Cardiac muscle cell (in vitro differentiated cells and primary cell): ENCODE measurements at regions not wholly inside any gene's neighbourhood (a gene's known extent, or its start where the extent isn't known, plus 50 kb on each side); places are given as distances from the start of the nearest gene placed in this dataset.

Experiments
- DNase-seq, 2 donors: peaks; one replicate each; pipeline versions ENCODE4 v3.0.0 to v3.0.0-alpha.2; 2010 to 2017; ENCODE audit warnings: low read depth in 1 of 2, low spot score in 1 of 2
- H3K27ac ChIP-seq: fragments of 200-600 bp; sonication (generic); 2 replicates; pipeline ENCODE4 v1.5.1; 2016
- H3K27me3 ChIP-seq: fragments of 200-600 bp; sonication (generic); 2 replicates; pipeline ENCODE4 v1.6.0; 2016; ENCODE audit warnings: control low read depth
- H3K36me3 ChIP-seq: fragments of 200-600 bp; sonication (generic); 2 replicates; pipeline ENCODE4 v1.5.1; 2016; ENCODE audit warnings: control low read depth
- H3K4me1 ChIP-seq: fragments of 200-600 bp; sonication (generic); 2 replicates; pipeline ENCODE4 v1.8.1; 2017; ENCODE audit warnings: low read depth, mild to moderate bottlenecking, mixed run types
- H3K4me3 ChIP-seq: fragments of 200-600 bp; sonication (generic); 2 replicates; pipeline ENCODE4 v1.5.1; 2016; ENCODE audit warnings: mild to moderate bottlenecking
- H3K9me3 ChIP-seq: fragments of 200-600 bp; sonication (generic); 2 replicates; pipeline ENCODE4 v1.5.1; 2017; ENCODE audit warnings: low read depth, mild to moderate bottlenecking, control low read depth
- CTCF ChIP-seq: IDR thresholded peaks from 2 replicates; pipeline ENCODE4 v1.5.1; 2012; ENCODE audit warnings: low read depth, mild to moderate bottlenecking, low read length

- H3K4me3 ChIP-seq = no peak overlapping the region
- no peak for TF ChIP-seq CTCF
- H3K27ac ChIP-seq = no peak overlapping the region
- H3K9me3 ChIP-seq = no peaks in the 10 kb centered on the region
- H3K27me3 ChIP-seq = no peaks in the 10 kb centered on the region
- no peak for DNase-seq
- H3K36me3 ChIP-seq = no peaks in the 10 kb centered on the region
- H3K4me1 ChIP-seq = no peaks in the 10 kb centered on the region
Observed at GRCh38 chr2:128390991-128391630, 72.4 kb upstream of the HS6ST1 start.

- no peaks in the 10 kb centered on the region for H3K27me3 ChIP-seq
- H3K9me3 ChIP-seq = no peaks in the 10 kb centered on the region
- no peaks in the 10 kb centered on the region for H3K4me1 ChIP-seq
- H3K27ac ChIP-seq = no peak overlapping the region
- TF ChIP-seq CTCF = no peak
- no peak overlapping the region for H3K4me3 ChIP-seq
- DNase-seq = no peak
- no peaks in the 10 kb centered on the region for H3K36me3 ChIP-seq
Observed at GRCh38 chr2:128391679-128392078, 73.0 kb upstream of the HS6ST1 start.

GRCh38 chr2:128392207-128392606 lies 73.5 kb upstream of the HS6ST1 start:
- no peak for TF ChIP-seq CTCF
- Histone ChIP-seq H3K4me1 (no peaks in the 10 kb centered on the region), H3K27me3 (no peaks in the 10 kb centered on the region), H3K4me3 (no peak overlapping the region), H3K27ac (no peak overlapping the region), H3K36me3 (no peaks in the 10 kb centered on the region), H3K9me3 (no peaks in the 10 kb centered on the region)
- DNase-seq = no peak

- H3K27me3 ChIP-seq = no peaks in the 10 kb centered on the region
- no peak for TF ChIP-seq CTCF
- no peak overlapping the region for H3K27ac ChIP-seq
- H3K9me3 ChIP-seq = no peaks in the 10 kb centered on the region
- no peak for DNase-seq
- no peaks in the 10 kb centered on the region for H3K4me1 ChIP-seq
- no peaks in the 10 kb centered on the region for H3K36me3 ChIP-seq
- H3K4me3 ChIP-seq = no peak overlapping the region
Observed at GRCh38 chr2:128394007-128394730, 75.5 kb upstream of the HS6ST1 start.

GRCh38 chr2:128395196-128395595 lies 76.5 kb upstream of the HS6ST1 start:
- Histone ChIP-seq H3K4me3 (no peak overlapping the region), H3K27ac (no peak overlapping the region), H3K4me1 (no peaks in the 10 kb centered on the region), H3K27me3 (no peaks in the 10 kb centered on the region), H3K36me3 (no peaks in the 10 kb centered on the region), H3K9me3 (no peaks in the 10 kb centered on the region)
- no peak for TF ChIP-seq CTCF
- no peak for DNase-seq
